ENCODE measurements at regions not wholly inside any gene's neighbourhood (a gene's known extent, or its start where the extent isn't known, plus 50 kb on each side); places are given as distances from the start of the nearest gene placed in this dataset.

DNA sequence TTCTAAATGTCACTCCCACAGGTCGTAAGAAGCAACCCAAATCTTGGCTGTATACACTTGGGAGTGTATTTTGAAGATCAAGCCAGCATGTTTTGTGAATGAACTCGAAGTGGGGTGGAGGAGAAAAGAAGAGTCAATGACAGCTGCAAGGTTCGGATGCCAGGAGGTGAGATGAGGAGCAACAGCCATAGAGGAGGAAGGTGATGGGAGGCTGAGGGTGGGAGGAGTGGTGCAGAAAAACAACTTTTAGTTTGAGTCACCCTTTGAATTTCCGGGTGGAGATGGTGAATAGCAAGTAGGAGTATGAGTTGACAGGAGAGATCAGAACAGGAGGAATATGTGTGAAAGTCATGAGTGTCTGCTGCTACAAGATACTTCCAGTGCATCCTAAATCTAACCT lies 153.6 kb downstream of the DIRAS2 start:
- no peaks in the 10 kb centered on the region for H3F3A ChIP-seq (ENCODE audit: insufficient read depth, low read length, poor library complexity, severe bottlenecking)
- H3K4me3 ChIP-seq (ENCODE audit: low read length), result no peak overlapping the region
- H2AFZ ChIP-seq (ENCODE audit: low read depth, low read length), result no peak overlapping the region
- H3K27ac ChIP-seq (ENCODE audit: low read length), result no peak overlapping the region
- no peaks in the 10 kb centered on the region for H4K20me1 ChIP-seq (ENCODE audit: insufficient read depth)
- H3K9ac ChIP-seq (ENCODE audit: low read length), result no peak overlapping the region
- no peaks in the 10 kb centered on the region for H3K79me2 ChIP-seq (replicated peaks; ENCODE audit: insufficient read depth, low read length)
- H3K27me3 ChIP-seq (ENCODE audit: insufficient read depth, low read depth, low read length), result no peaks in the 10 kb centered on the region
- no peaks in the 10 kb centered on the region for H3K9me3 ChIP-seq (ENCODE audit: low read length)
- TF ChIP-seq POLR2AphosphoS5 (IDR thresholded peaks at IDR 0.05) (no peak), TAF1 (IDR thresholded peaks at IDR 0.05; ENCODE audit: low read depth) (no peak), MXI1 (conservative IDR thresholded peaks at IDR 0.05; ENCODE audit: poor library complexity, severe bottlenecking) (no peak), RAD21 (conservative IDR thresholded peaks at IDR 0.05) (no peak), EP300 (conservative IDR thresholded peaks at IDR 0.05; ENCODE audit: poor library complexity, severe bottlenecking) (no peak), SMC3 (conservative IDR thresholded peaks at IDR 0.05; ENCODE audit: poor library complexity) (no peak), EZH2 (IDR thresholded peaks at IDR 0.05; ENCODE audit: borderline replicate concordance, insufficient read depth, low read length, poor library complexity, severe bottlenecking) (no peak)
- TF ChIP-seq, protein P1, sequence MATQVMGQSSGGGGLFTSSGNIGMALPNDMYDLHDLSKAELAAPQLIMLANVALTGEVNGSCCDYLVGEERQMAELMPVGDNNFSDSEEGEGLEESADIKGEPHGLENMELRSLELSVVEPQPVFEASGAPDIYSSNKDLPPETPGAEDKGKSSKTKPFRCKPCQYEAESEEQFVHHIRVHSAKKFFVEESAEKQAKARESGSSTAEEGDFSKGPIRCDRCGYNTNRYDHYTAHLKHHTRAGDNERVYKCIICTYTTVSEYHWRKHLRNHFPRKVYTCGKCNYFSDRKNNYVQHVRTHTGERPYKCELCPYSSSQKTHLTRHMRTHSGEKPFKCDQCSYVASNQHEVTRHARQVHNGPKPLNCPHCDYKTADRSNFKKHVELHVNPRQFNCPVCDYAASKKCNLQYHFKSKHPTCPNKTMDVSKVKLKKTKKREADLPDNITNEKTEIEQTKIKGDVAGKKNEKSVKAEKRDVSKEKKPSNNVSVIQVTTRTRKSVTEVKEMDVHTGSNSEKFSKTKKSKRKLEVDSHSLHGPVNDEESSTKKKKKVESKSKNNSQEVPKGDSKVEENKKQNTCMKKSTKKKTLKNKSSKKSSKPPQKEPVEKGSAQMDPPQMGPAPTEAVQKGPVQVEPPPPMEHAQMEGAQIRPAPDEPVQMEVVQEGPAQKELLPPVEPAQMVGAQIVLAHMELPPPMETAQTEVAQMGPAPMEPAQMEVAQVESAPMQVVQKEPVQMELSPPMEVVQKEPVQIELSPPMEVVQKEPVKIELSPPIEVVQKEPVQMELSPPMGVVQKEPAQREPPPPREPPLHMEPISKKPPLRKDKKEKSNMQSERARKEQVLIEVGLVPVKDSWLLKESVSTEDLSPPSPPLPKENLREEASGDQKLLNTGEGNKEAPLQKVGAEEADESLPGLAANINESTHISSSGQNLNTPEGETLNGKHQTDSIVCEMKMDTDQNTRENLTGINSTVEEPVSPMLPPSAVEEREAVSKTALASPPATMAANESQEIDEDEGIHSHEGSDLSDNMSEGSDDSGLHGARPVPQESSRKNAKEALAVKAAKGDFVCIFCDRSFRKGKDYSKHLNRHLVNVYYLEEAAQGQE (IDR thresholded peaks at IDR 0.05; ENCODE audit: borderline replicate concordance), result no peak
- TF ChIP-seq, protein P2, sequence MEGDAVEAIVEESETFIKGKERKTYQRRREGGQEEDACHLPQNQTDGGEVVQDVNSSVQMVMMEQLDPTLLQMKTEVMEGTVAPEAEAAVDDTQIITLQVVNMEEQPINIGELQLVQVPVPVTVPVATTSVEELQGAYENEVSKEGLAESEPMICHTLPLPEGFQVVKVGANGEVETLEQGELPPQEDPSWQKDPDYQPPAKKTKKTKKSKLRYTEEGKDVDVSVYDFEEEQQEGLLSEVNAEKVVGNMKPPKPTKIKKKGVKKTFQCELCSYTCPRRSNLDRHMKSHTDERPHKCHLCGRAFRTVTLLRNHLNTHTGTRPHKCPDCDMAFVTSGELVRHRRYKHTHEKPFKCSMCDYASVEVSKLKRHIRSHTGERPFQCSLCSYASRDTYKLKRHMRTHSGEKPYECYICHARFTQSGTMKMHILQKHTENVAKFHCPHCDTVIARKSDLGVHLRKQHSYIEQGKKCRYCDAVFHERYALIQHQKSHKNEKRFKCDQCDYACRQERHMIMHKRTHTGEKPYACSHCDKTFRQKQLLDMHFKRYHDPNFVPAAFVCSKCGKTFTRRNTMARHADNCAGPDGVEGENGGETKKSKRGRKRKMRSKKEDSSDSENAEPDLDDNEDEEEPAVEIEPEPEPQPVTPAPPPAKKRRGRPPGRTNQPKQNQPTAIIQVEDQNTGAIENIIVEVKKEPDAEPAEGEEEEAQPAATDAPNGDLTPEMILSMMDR (IDR thresholded peaks at IDR 0.05; ENCODE audit: poor library complexity, severe bottlenecking), result no peak
- no peak overlapping the region for H3K4me2 ChIP-seq (ENCODE audit: low read length)
- H3K9me2 ChIP-seq (ENCODE audit: insufficient read depth, low read length), result no peaks in the 10 kb centered on the region
- no peaks in the 10 kb centered on the region for H3K36me3 ChIP-seq (ENCODE audit: insufficient read depth, low read length)

DNA sequence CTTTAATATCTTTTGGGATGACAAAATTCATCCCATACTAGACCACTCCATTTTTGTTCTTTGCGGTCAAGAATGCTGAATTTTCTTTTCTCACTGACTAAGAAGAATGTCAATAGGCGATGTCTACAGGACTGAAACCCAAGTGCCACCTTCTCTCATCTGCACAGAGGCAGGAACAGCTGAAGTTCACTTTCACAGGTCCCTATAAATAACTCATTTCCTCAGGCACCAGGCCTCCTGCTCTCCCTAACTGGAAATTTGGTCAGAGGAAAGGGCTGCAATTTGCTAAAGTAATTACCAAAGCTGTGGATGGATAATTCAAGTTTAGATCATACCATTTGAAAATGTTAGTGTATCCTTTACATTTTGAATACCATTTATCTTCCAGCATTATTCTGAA lies 142.9 kb downstream of the DIRAS2 start:
- Histone ChIP-seq H4K20me1 (ENCODE audit: insufficient read depth) (no peaks in the 10 kb centered on the region), H3K9me3 (ENCODE audit: low read length) (no peaks in the 10 kb centered on the region), H3K9me2 (ENCODE audit: insufficient read depth, low read length) (no peaks in the 10 kb centered on the region), H3K4me2 (ENCODE audit: low read length) (no peak overlapping the region), H3K36me3 (ENCODE audit: insufficient read depth, low read length) (no peaks in the 10 kb centered on the region), H3K27me3 (ENCODE audit: insufficient read depth, low read depth, low read length) (no peaks in the 10 kb centered on the region), H3K9ac (ENCODE audit: low read length) (no peak overlapping the region), H2AFZ (ENCODE audit: low read depth, low read length) (no peak overlapping the region), H3K27ac (ENCODE audit: low read length) (no peak overlapping the region), H3K4me3 (ENCODE audit: low read length) (no peak overlapping the region), H3K79me2 (replicated peaks; ENCODE audit: insufficient read depth, low read length) (no peaks in the 10 kb centered on the region), H3F3A (ENCODE audit: insufficient read depth, low read length, poor library complexity, severe bottlenecking) (no peaks in the 10 kb centered on the region)
- TF ChIP-seq POLR2AphosphoS5 (IDR thresholded peaks at IDR 0.05) (no peak), RAD21 (conservative IDR thresholded peaks at IDR 0.05) (no peak), EP300 (conservative IDR thresholded peaks at IDR 0.05; ENCODE audit: poor library complexity, severe bottlenecking) (no peak), TAF1 (IDR thresholded peaks at IDR 0.05; ENCODE audit: low read depth) (no peak)

DNA sequence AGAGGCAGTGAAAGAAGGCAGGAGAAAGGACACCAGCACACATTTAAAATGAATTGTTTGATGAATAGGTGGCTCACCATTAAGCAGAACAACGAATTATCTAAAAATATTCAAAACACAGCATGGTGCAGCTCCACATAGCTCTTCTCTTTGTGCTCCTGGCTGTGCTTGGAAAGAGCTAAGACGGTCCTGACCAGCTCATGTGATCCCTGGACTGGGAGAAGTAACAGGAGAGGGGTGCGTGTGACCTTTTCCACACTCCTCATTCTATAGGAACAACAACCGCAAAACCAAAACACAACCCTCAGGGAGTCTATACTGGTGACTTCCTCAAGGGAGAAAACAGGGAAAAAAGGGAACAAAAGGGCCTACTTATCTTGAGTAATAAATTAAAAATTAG lies 140.5 kb downstream of the DIRAS2 start:
- no peaks in the 10 kb centered on the region for H3K9me3 ChIP-seq (ENCODE audit: low read length)
- H2AFZ ChIP-seq (ENCODE audit: low read depth, low read length), result no peak overlapping the region
- no peak overlapping the region for H3K9ac ChIP-seq (ENCODE audit: low read length)
- no peaks in the 10 kb centered on the region for H3K36me3 ChIP-seq (ENCODE audit: insufficient read depth, low read length)
- H3K27ac ChIP-seq (ENCODE audit: low read length), result no peak overlapping the region
- no peak for TF ChIP-seq EZH2 (IDR thresholded peaks at IDR 0.05; ENCODE audit: borderline replicate concordance, insufficient read depth, low read length, poor library complexity, severe bottlenecking)
- no peak for TF ChIP-seq TAF1 (IDR thresholded peaks at IDR 0.05; ENCODE audit: low read depth)
- TF ChIP-seq RAD21 (conservative IDR thresholded peaks at IDR 0.05), result no peak
- TF ChIP-seq, protein P2 (IDR thresholded peaks at IDR 0.05; ENCODE audit: poor library complexity, severe bottlenecking), result no peak
- TF ChIP-seq, protein P1 (IDR thresholded peaks at IDR 0.05; ENCODE audit: borderline replicate concordance), result no peak
- no peak for TF ChIP-seq MXI1 (conservative IDR thresholded peaks at IDR 0.05; ENCODE audit: poor library complexity, severe bottlenecking)
- no peak for TF ChIP-seq SMC3 (conservative IDR thresholded peaks at IDR 0.05; ENCODE audit: poor library complexity)
- TF ChIP-seq POLR2AphosphoS5 (IDR thresholded peaks at IDR 0.05), result no peak
- TF ChIP-seq EP300 (conservative IDR thresholded peaks at IDR 0.05; ENCODE audit: poor library complexity, severe bottlenecking), result no peak
- no peak overlapping the region for H3K4me3 ChIP-seq (ENCODE audit: low read length)
- H3K79me2 ChIP-seq (replicated peaks; ENCODE audit: insufficient read depth, low read length), result no peaks in the 10 kb centered on the region
- H3K4me2 ChIP-seq (ENCODE audit: low read length), result no peak overlapping the region
- no peaks in the 10 kb centered on the region for H3F3A ChIP-seq (ENCODE audit: insufficient read depth, low read length, poor library complexity, severe bottlenecking)
- H3K9me2 ChIP-seq (ENCODE audit: insufficient read depth, low read length), result no peaks in the 10 kb centered on the region
- no peaks in the 10 kb centered on the region for H4K20me1 ChIP-seq (ENCODE audit: insufficient read depth)
- no peaks in the 10 kb centered on the region for H3K27me3 ChIP-seq (ENCODE audit: insufficient read depth, low read depth, low read length)
